VCaP (cell line): ENCODE measurements at regions not wholly inside any gene's neighbourhood (a gene's known extent, or its start where the extent isn't known, plus 50 kb on each side); places are given as distances from the start of the nearest gene placed in this dataset.

ENCODE experiments used
- H3K27ac ChIP-seq: fragments of 450-650 bp; 2 replicates; pipeline ENCODE4 v1.5.1; 2017
- TF ChIP-seq, protein P1 (sequence below): fragments of 450-650 bp; conservative IDR thresholded peaks from 2 replicates; pipeline ENCODE4 v1.5.1; 2017; ENCODE audit warnings: mild to moderate bottlenecking, moderate library complexity

DNA sequence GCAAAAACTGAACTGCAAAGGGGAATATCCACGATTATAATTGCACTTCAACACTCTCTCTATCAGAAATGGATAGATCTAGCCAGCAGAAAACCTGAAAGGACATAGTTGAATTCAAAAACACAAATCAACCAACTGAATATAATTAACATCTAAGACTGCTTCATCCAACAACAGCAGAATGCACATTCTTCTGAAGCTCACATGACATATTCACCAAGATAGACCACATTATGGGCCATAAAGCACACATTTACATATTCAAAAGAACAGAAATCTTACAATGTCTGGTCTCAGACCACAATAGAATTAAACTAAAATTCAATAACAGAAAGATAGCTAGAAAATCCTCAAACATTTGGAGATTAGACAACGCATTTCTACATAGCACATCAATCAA, 118.3 kb downstream of the FBXO4 start:
- H3K27ac ChIP-seq, result no peak overlapping the region
- TF ChIP-seq, protein P1, sequence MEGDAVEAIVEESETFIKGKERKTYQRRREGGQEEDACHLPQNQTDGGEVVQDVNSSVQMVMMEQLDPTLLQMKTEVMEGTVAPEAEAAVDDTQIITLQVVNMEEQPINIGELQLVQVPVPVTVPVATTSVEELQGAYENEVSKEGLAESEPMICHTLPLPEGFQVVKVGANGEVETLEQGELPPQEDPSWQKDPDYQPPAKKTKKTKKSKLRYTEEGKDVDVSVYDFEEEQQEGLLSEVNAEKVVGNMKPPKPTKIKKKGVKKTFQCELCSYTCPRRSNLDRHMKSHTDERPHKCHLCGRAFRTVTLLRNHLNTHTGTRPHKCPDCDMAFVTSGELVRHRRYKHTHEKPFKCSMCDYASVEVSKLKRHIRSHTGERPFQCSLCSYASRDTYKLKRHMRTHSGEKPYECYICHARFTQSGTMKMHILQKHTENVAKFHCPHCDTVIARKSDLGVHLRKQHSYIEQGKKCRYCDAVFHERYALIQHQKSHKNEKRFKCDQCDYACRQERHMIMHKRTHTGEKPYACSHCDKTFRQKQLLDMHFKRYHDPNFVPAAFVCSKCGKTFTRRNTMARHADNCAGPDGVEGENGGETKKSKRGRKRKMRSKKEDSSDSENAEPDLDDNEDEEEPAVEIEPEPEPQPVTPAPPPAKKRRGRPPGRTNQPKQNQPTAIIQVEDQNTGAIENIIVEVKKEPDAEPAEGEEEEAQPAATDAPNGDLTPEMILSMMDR, result no peak

DNA sequence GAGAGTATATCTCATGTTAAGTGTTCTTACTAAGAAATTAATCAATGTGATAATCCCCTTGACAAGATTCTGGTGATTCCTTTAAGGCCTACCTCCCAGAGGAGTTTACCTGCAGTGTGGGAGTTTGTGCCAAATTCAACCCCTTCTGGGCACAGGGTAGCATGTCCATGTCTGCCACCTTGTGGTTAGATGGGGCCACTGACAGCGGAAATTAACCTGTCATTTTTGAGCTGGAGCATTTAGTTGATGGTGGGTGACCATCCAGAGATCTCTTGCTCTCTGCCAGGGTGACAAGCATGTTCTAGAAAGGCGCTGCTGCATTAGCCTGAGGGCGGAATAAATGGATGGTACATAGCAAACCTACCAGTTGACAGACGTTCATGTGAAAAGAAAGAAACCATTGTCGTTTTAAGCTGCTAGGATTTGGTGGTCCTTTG, 132.2 kb downstream of the FBXO4 start:
- H3K27ac ChIP-seq, result no peak overlapping the region
- TF ChIP-seq, protein P1, result peak; percentile 95

DNA sequence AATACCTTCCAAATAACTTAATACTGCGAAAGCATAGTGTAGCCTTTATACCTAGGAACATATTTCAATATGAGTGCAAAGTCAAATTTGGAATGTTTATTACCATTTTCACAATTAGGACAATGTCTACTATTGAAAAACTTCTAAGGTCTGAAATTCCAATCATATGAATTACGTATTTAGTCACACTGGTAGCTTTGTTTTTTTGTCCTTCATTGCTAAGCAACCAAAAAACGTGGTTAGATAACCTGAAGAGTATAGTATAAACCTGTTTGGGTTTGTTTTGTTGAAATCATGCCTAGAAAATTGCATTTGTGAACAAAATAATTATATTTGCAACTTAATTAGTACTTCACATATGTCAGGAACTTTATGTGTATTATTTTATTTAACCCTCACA, 134.2 kb downstream of the FBXO4 start:
- TF ChIP-seq, protein P1, result no peak
- no peak overlapping the region for H3K27ac ChIP-seq

DNA sequence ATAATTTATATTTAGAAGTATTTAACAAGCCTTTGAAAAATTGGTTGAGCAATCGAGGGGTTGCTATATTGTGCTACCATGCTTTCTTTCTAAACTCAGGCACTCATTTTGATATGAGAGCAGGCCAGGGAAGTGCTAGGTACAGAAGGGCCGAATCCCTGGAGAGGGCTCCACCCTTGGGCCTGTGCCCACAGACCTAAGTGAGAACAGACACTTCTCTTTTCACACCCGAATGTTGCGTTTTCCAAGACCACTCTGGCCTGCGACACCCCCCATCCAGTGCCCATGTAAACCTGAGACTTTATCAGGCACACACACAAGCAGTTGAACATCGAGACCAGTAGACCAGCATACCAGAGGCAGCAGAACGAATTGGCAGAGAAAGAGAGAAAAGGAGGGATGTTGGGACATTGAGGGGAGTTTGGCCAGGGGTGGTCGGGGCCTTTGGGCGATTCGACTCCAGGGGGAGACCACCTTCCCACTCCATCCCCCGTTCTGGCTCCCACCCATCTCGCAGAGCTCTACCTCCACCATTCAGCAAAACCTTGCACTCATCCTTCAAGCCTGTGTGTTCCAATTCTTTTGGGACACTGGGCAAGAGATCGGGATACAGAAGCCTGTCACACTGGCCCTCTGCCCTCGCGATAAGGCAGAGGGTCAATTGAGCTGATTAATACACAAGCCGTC, 134.8 kb downstream of the FBXO4 start:
- H3K27ac ChIP-seq, result no peak overlapping the region
- TF ChIP-seq, protein P1, result no peak

DNA sequence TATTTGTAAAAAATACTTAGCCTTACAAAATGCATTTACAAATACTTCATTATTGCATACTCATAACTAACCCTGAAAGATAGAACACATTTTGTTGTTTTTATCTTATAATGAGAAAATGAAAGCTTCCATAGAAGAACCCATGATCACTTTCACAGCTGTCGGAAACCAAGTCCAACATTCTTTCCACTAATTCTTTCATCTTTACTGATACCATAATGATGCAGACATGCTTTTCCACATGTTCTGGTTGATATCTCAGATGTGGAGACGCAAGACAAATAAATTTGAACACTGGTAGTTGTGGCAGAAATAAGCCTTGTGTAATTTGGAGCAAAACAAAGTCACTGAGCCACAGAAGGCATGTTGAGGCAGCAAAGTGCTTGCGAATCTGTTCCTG, 136.0 kb downstream of the FBXO4 start:
- TF ChIP-seq, protein P1, result no peak
- no peak overlapping the region for H3K27ac ChIP-seq

DNA sequence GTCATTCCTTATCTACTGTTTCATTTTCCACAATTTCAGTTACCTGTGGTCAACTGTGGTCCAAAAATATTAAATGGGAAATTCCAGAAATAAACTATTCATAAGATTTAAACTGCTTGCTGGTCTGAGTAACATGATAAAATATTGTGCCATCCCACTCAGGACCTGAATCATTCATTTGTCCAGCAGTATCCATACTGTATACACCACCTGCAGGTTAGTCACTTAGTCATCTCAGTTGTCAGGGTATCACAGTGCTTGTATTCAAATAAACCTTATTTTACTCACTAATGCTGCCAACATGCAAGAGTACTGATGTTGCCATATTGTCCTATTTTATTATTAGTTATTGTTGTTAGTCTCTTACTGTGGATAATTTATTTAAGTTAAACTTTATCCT, 139.7 kb downstream of the FBXO4 start:
- no peak overlapping the region for H3K27ac ChIP-seq
- TF ChIP-seq, protein P1, result no peak

DNA sequence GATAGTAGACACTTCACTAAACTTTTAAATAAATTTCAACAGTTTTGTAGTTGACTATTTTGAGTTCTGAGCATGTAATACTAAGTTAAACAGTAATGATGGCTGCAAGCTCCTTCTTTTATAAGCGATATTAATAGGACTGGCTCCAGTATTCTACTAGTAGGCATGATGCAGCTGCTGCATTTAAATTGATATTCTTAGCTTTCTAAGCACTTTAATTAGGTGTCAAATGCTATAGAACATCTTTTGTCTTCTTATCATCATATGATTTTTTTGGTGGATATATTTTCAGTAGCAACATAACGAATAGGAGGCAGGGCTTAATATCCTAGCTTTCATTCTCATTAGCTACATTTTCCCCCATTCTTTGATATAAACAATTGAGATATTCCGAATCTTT, 141.1 kb downstream of the FBXO4 start:
- TF ChIP-seq, protein P1, result no peak
- H3K27ac ChIP-seq, result no peak overlapping the region
